Brain microvascular endothelial cell (primary cell): ENCODE measurements at regions not wholly inside any gene's neighbourhood (a gene's known extent, or its start where the extent isn't known, plus 50 kb on each side); places are given as distances from the start of the nearest gene placed in this dataset.
"Not testable (repeated sequence)": the region's sequence is repeated elsewhere in the genome, so short reads cannot be mapped to it uniquely, and the experiment has no call there.

Experiments used
- DNase-seq: peaks from one replicate; pipeline ENCODE4 v3.0.0-alpha.2; 2020
- H3K27ac ChIP-seq: fragments of 250-450 bp; sonication (Bioruptor Pico); 2 replicates; pipeline ENCODE4 v1.5.1; 2020; ENCODE audit warnings: mild to moderate bottlenecking, moderate library complexity
- H3K27me3 ChIP-seq: fragments of 250-450 bp; sonication (Bioruptor Pico); replicated peaks from 2 replicates; pipeline ENCODE4 v1.5.1; 2020; ENCODE audit warnings: mild to moderate bottlenecking
- H3K36me3 ChIP-seq: fragments of 250-450 bp; sonication (Bioruptor Pico); replicated peaks from 2 replicates; pipeline ENCODE4 v1.5.1; 2020; ENCODE audit warnings: mild to moderate bottlenecking
- H3K4me3 ChIP-seq: 2 replicates; pipeline ENCODE4 v1.5.1; 2011; ENCODE audit warnings: low read depth, mild to moderate bottlenecking, control low read depth, low read length, moderate library complexity
- in situ Hi-C: cut with HindIII; loops from 2 replicates; pipeline ENCODE4 v1.10.0; 2017; ENCODE audit warnings: low sequenced_read_pairs, low pct_ligation_motif_present
- TF ChIP-seq, protein P1 (sequence below): IDR thresholded peaks from 2 replicates; pipeline ENCODE4 v1.5.1; 2011; ENCODE audit warnings: low read depth, mild to moderate bottlenecking, moderate library complexity, low read length, control low read depth, inconsistent platforms; ENCODE audit errors: missing control alignments

DNA sequence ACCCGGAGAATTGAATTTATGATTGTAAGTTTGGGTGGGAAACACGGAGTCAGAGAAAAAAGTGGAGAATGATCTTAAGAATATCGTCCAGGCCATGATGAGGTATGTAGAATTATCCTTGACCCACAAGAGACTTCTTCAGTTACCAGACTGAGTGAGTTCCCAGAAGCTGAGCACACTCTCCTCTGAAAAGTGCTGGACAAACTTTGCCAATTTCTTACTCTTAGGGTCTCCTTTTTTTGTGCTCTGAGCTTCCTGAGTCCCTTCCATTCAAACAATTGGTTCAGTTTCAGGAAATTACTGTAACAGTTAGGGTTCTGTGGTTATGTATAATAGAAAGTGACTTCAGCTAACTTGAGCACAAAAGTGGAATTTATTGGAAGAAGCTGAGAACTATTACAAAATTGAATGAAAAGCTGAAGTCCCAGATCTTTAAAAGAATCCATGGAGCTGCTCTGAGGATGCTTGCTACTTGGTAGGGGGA lies 50.6 kb upstream of the EHBP1 start:
- in situ Hi-C loops = no loop called here
- Histone ChIP-seq H3K36me3 (no peaks in the 10 kb centered on the region), H3K4me3 (no peak overlapping the region), H3K27ac (no peak overlapping the region), H3K27me3 (no peaks in the 10 kb centered on the region)
- TF ChIP-seq, protein P1, sequence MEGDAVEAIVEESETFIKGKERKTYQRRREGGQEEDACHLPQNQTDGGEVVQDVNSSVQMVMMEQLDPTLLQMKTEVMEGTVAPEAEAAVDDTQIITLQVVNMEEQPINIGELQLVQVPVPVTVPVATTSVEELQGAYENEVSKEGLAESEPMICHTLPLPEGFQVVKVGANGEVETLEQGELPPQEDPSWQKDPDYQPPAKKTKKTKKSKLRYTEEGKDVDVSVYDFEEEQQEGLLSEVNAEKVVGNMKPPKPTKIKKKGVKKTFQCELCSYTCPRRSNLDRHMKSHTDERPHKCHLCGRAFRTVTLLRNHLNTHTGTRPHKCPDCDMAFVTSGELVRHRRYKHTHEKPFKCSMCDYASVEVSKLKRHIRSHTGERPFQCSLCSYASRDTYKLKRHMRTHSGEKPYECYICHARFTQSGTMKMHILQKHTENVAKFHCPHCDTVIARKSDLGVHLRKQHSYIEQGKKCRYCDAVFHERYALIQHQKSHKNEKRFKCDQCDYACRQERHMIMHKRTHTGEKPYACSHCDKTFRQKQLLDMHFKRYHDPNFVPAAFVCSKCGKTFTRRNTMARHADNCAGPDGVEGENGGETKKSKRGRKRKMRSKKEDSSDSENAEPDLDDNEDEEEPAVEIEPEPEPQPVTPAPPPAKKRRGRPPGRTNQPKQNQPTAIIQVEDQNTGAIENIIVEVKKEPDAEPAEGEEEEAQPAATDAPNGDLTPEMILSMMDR = no peak
- no peak for DNase-seq

DNA sequence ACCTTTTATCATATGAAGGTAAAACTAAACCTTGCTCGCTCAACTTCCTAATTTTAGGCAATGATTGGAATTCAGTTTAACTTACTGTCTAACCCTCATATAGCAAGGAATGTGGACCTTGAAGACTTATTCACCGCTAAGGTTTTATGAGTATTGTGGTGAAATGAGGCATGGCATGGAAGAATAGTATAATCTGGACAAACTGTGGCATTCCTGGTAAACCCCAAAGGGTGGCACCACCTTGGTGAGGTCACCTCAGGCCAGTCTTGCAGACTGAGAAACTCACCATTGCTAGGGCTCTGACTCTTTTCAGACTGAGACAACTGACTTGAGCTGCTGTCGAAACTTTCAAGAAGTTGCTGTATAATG lies 51.1 kb upstream of the EHBP1 start:
- TF ChIP-seq, protein P1 = no peak
- Histone ChIP-seq H3K27ac (no peak overlapping the region), H3K36me3 (no peaks in the 10 kb centered on the region), H3K4me3 (no peak overlapping the region), H3K27me3 (no peaks in the 10 kb centered on the region)
- in situ Hi-C loops = no loop called here
- no peak for DNase-seq

DNA sequence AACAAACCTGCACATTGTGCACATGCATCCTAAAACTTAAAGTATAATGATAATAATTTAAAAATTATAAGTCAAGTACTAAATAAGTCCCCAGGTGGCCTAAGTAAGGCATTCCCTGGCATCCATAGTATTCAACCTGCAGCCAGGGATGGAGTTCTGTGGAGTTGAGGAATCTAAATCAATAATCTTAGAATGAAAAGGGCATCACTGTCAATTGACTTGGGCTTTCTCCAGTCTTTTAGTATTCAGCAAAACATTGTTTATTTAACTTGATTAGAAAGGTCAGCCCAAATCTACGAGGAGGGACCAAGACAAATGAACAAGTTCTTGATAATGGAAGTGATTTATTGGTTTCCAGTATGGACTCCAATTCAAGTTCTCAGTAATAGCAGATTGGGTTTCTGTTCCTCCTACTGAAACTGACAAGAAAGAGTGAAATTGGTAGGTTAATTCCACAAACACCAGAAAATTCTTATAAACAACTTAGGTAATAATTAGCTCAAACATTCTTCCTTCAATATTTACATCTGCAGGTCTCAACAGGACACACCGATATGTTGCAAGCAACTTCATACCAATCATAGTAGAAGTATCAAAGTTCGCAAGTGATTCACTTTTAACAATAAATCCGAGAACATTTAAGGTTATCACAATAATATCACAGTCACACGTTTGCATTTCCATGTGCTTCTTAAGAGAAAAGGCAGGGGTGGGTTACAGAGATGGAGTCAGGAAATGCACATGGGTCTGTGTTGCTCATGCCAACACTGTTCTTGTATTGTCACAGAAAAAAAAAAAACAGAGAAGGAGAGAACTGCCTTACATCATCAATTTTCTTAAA lies 51.7 kb upstream of the EHBP1 start:
- Histone ChIP-seq H3K4me3 (no peak overlapping the region), H3K27me3 (no peaks in the 10 kb centered on the region), H3K36me3 (no peaks in the 10 kb centered on the region), H3K27ac (no peak overlapping the region)
- TF ChIP-seq, protein P1 = no peak
- in situ Hi-C loops = no loop called here
- no peak for DNase-seq

DNA sequence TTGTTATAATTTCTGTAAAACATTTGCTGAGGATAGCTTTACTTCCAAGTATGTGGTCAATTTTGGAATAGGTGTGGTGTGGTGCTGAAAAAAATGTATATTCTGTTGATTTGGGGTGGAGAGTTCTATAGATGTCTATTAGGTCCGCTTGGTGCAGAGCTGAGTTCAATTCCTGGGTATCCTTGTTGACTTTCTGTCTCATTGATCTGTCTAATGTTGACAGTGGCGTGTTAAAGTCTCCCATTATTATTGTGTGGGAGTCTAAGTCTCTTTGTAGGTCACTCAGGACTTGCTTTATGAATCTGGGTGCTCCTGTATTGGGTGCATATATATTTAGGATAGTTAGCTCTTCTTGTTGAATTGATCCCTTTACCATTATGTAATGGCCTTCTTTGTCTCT lies 56.4 kb upstream of the EHBP1 start:
- H3K4me3 ChIP-seq, H3K36me3 ChIP-seq, H3K27ac ChIP-seq, H3K27me3 ChIP-seq, DNase-seq, in situ Hi-C loops: not testable (repeated sequence)

DNA sequence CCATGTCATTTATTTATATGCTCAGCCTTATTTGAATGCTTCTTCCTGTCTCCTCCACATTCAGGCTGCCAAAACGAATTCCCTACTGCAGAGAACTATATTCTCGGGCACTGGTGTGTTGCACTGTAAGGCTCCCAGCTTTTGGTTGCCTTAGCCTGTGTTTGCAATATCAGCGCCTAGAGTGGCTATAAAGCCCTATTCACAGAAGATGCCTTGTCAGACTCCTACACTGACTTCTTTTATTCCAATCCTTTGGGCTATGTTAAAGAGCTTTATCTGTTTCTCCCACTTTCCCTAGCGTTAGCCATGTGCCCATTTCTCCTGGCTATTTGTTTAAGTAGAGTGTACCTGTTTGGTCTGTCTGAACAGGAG lies 62.4 kb upstream of the EHBP1 start:
- TF ChIP-seq, protein P1 = no peak
- in situ Hi-C loops = no loop called here
- H3K27ac ChIP-seq = no peak overlapping the region
- no peaks in the 10 kb centered on the region for H3K27me3 ChIP-seq
- no peak for DNase-seq
- no peak overlapping the region for H3K4me3 ChIP-seq
- H3K36me3 ChIP-seq = no peaks in the 10 kb centered on the region

DNA sequence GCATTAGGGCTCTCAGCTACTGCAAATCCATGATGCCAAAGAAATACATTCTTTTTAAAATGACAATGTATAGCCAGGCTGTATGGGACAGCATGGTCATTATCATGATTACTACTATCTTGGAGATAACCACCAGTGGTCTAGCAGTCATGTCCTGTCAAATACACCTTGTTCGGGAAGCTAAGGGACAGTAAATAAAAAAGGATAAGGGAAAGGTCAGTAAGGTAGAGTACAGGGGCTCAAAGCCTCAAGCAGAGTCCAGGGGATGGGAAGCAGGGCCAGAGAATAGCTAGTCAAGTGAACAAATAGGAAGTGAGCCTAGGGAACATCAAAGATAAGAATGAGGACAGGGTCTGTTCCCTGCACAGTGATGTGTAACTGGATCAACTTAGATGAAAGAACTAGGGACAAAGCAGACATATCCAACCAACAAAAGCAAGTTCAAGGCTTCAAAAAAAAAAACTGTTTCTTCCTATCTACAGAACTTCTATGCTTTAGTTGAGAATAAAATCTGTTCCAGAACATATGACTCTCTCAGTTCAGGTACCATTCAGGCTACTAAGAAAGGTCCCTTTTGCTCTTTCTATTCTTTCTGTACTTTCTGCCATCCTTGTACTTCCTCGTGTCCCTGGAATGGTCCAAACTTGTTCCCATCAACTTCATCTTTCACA lies 62.9 kb upstream of the EHBP1 start:
- in situ Hi-C loops = no loop called here
- DNase-seq = no peak
- no peak overlapping the region for H3K27ac ChIP-seq

More for the DNA sequence above, 62.9 kb upstream of the EHBP1 start:
- H3K36me3 ChIP-seq = no peaks in the 10 kb centered on the region
- H3K27me3 ChIP-seq = no peaks in the 10 kb centered on the region
- TF ChIP-seq, protein P1 = no peak
- H3K4me3 ChIP-seq = no peak overlapping the region
